GM12878 (cell line): ENCODE measurements at regions not wholly inside any gene's neighbourhood (a gene's known extent, or its start where the extent isn't known, plus 50 kb on each side); places are given as distances from the start of the nearest gene placed in this dataset.

ENCODE experiments used
- ATAC-seq: fragments of 200-7000 bp; cut with Tn5 transposase; 3 replicates; pipeline ENCODE4 v1.9.1; 2020; ENCODE audit warnings: mild to moderate bottlenecking, moderate library complexity
- BruUV-seq: library from RNA; stranded (reverse); fragments of 400-500 nt; replicated peaks from 2 replicates; lab custom pipeline; 2021; lab: Mats Ljungman, UMichigan
- CTCF ChIA-PET: fragments of 300-600 bp; sonication (Branson Sonifier 250); formaldehyde crosslinking; extraction: SDS; loops from one replicate; lab custom pipeline; 2021; ENCODE audit warnings: inconsistent platforms; lab: Yijun Ruan, JAX
- POLR2A ChIA-PET: fragments of 350-600 bp; formaldehyde crosslinking; extraction: SDS; loops from one replicate; lab custom pipeline; 2021; ENCODE audit warnings: inconsistent platforms; lab: Charles Lee
- RAD21 ChIA-PET: fragments of 300-600 bp; sonication (Branson Sonifier 250); formaldehyde crosslinking; loops from one replicate; lab custom pipeline; 2023; ENCODE audit warnings: antibody characterized with exemption; ENCODE audit not compliant: unreplicated experiment; lab: Charles Lee
- SMC1A ChIA-PET: fragments of 300-600 bp; sonication (Branson Sonifier 250); formaldehyde crosslinking; loops from one replicate; lab custom pipeline; 2023; ENCODE audit not compliant: unreplicated experiment, uncharacterized antibody; lab: Charles Lee
- DNase-seq: peaks from one replicate; pipeline ENCODE4 v3.0.0-alpha.2; 2011; ENCODE audit warnings: low read depth, low spot score
- FAIRE-seq: peaks from 3 replicates; lab custom pipeline; 2011; peaks lifted over from hg19 to GRCh38; lab: Jason Lieb, UNC
- H2AFZ ChIP-seq: 2 replicates; pipeline ENCODE4 v1.6.0; 2011; ENCODE audit warnings: low read depth, low read length, control low read depth; ENCODE audit not compliant: control insufficient read depth
- H3K27ac ChIP-seq: 2 replicates; pipeline ENCODE4 v1.5.1; 2011; ENCODE audit warnings: control low read depth; ENCODE audit not compliant: control insufficient read depth, insufficient read depth
- H3K27me3 ChIP-seq, 2 experiments: replicated peaks in 1 of 2; 2 replicates each; pipeline versions ENCODE4 v1.6.0 to v1.6.1; 2011; ENCODE audit warnings: low read length in 1 of 2; ENCODE audit not compliant: control insufficient read depth in 2 of 2, insufficient read depth in 2 of 2
- H3K36me3 ChIP-seq, 2 experiments: 2 replicates each; pipeline ENCODE4 v1.5.1; 2011; ENCODE audit warnings: low read length in 1 of 2; ENCODE audit not compliant: control insufficient read depth in 2 of 2, insufficient read depth in 2 of 2
- H3K4me1 ChIP-seq: 2 replicates; pipeline ENCODE4 v1.6.1; 2011; ENCODE audit warnings: mild to moderate bottlenecking, low read length, moderate library complexity, mixed read lengths; ENCODE audit not compliant: control insufficient read depth, insufficient read depth
- H3K4me2 ChIP-seq: 2 replicates; pipeline ENCODE4 v1.6.0; 2011; ENCODE audit warnings: control low read depth; ENCODE audit not compliant: control insufficient read depth, insufficient read depth
- H3K4me3 ChIP-seq: fragments of 200-600 bp; sonication (generic); 2 replicates; pipeline ENCODE4 v1.5.1; 2016
- H3K79me2 ChIP-seq: 2 replicates; pipeline ENCODE4 v1.6.0; 2011; ENCODE audit warnings: low read length; ENCODE audit not compliant: control insufficient read depth, insufficient read depth
- H3K9ac ChIP-seq: 2 replicates; pipeline ENCODE4 v1.8.0; 2011; ENCODE audit warnings: low read length, control low read depth, mixed read lengths; ENCODE audit not compliant: control insufficient read depth, insufficient read depth
- H3K9me3 ChIP-seq: replicated peaks from 3 replicates; pipeline ENCODE4 v1.5.1; 2011; ENCODE audit warnings: mild to moderate bottlenecking, low read length; ENCODE audit not compliant: control insufficient read depth, insufficient read depth
- H4K20me1 ChIP-seq: 2 replicates; pipeline ENCODE4 v1.6.0; 2011; ENCODE audit not compliant: control insufficient read depth, insufficient read depth
- ATF3 ChIP-seq: IDR thresholded peaks from 2 replicates; pipeline ENCODE4 v1.6.1; 2011; ENCODE audit warnings: low read depth, mild to moderate bottlenecking, low read length, moderate library complexity, borderline replicate concordance; ENCODE audit errors: extremely low read depth
- CBX5 ChIP-seq: sonication (generic); IDR thresholded peaks from 2 replicates; pipeline ENCODE4 v1.6.1; 2016; ENCODE audit warnings: low read depth, moderate library complexity, mild to moderate bottlenecking, inconsistent platforms
- DPF2 ChIP-seq: fragments of 450-650 bp; IDR thresholded peaks from 2 replicates; pipeline ENCODE4 v1.6.1; 2017; ENCODE audit warnings: mild to moderate bottlenecking
- LARP7 ChIP-seq: fragments of 450-650 bp; IDR thresholded peaks from 2 replicates; pipeline ENCODE4 v1.6.1; 2017; ENCODE audit warnings: mild to moderate bottlenecking
- MTA2 ChIP-seq: fragments of 450-650 bp; IDR thresholded peaks from 2 replicates; pipeline ENCODE4 v1.6.1; 2016; ENCODE audit warnings: low read depth, mild to moderate bottlenecking, moderate library complexity
- PBX3 ChIP-seq: IDR thresholded peaks from 2 replicates; pipeline ENCODE4 v1.6.1; 2011; ENCODE audit warnings: mild to moderate bottlenecking, low read depth, low read length, moderate library complexity; ENCODE audit not compliant: insufficient replicate concordance
- RELB ChIP-seq: fragments of 450-650 bp; IDR thresholded peaks from 2 replicates; pipeline ENCODE4 v1.6.1; 2017; ENCODE audit warnings: low read depth, mild to moderate bottlenecking, moderate library complexity
- RUNX3 ChIP-seq: IDR thresholded peaks from 2 replicates; pipeline ENCODE4 v1.6.1; 2012; ENCODE audit warnings: low read length, inconsistent platforms
- YY1 ChIP-seq: IDR thresholded peaks from 2 replicates; pipeline ENCODE4 v1.6.1; 2011; ENCODE audit warnings: low read depth, mild to moderate bottlenecking, low read length
- WGBS: methylation state at CpG from one replicate; pipeline ENCODE4 v1.1.6; 2016; ENCODE audit warnings: low lambda C conversion rate; ENCODE audit not compliant: insufficient replicate concordance, insufficient coverage; ENCODE audit errors: missing lambda C conversion rate; 5-methylcytosine and 5-hydroxymethylcytosine counted together
- in situ Hi-C: fragments of 300-500 bp; cut with MboI; formaldehyde crosslinking; loops from 9 replicates; pipeline ENCODE4 v1.14.3; 2018; ENCODE audit warnings: mixed read lengths
- intact Hi-C: fragments of 100-400 bp; cut with micrococcal nuclease; formaldehyde crosslinking; loops from one replicate; pipeline ENCODE4 v1.14.2; 2022; ENCODE audit not compliant: unreplicated experiment

GRCh38 chr5:97764700-97765099 is 581.7 kb upstream of the RIOK2 start:
- H3K27ac ChIP-seq: no peak overlapping the region
- no peak overlapping the region for H2AFZ ChIP-seq
- TF ChIP-seq YY1: no peak
- no peak for TF ChIP-seq ATF3
- TF ChIP-seq LARP7: no peak
- TF ChIP-seq CBX5: no peak
- no peak for TF ChIP-seq MTA2
- no peak for TF ChIP-seq PBX3
- no peak for TF ChIP-seq DPF2
- no peak for TF ChIP-seq RUNX3
- no peak for TF ChIP-seq RELB
- in situ Hi-C loops: no loop called here
- DNase-seq: no peak
- intact Hi-C loops: no loop called here
- H3K27me3 ChIP-seq: no peaks in the 10 kb centered on the region
- WGBS: 18% methylated on average over 3 of the region's 3 CpGs
- no peaks in the 10 kb centered on the region for H4K20me1 ChIP-seq
- POLR2A ChIA-PET: interaction anchor here (0.6 kb wide), 1 partner anchor 115 kb away, joined by 3 read pairs; no protein-coding TSS in a partner anchor
- ATAC-seq: no peak
- no peaks in the 10 kb centered on the region for H3K79me2 ChIP-seq
- H3K9ac ChIP-seq: no peak overlapping the region
- no peaks in the 10 kb centered on the region for H3K36me3 ChIP-seq
- no peak overlapping the region for H3K4me2 ChIP-seq
- SMC1A ChIA-PET: interaction anchor here (0.8 to 1.0 kb wide), 2 partner anchors 13 to 39 kb away, joined by 3 to 4 read pairs; no protein-coding TSS in a partner anchor
- BruUV-seq: no TSS peak
- CTCF ChIA-PET: no interaction called here
- RAD21 ChIA-PET: no interaction called here
- no peaks in the 10 kb centered on the region for H3K9me3 ChIP-seq
- no peaks in the 10 kb centered on the region for H3K4me1 ChIP-seq
- FAIRE-seq: no peak
- no peak overlapping the region for H3K4me3 ChIP-seq
